GM13976 (cell line): ENCODE measurements at regions not wholly inside any gene's neighbourhood (a gene's known extent, or its start where the extent isn't known, plus 50 kb on each side); places are given as distances from the start of the nearest gene placed in this dataset.

Source experiments
- DNase-seq: peaks from one replicate; pipeline ENCODE4 v3.0.0; 2012; ENCODE audit warnings: low spot score
- in situ Hi-C: fragments of 300-500 bp; cut with MboI; formaldehyde crosslinking; loops from one replicate; pipeline ENCODE4 v1.12.0; 2022; ENCODE audit warnings: low sequenced_read_pairs, mixed read lengths, inconsistent platforms; ENCODE audit not compliant: unreplicated experiment
- TF ChIP-seq, protein P1 (sequence below): IDR thresholded peaks from 2 replicates; pipeline ENCODE4 v1.5.1; 2012; ENCODE audit warnings: borderline replicate concordance, mild to moderate bottlenecking; ENCODE audit not compliant: insufficient read depth; ENCODE audit errors: extremely low read depth, missing control alignments, control extremely low read depth

DNA sequence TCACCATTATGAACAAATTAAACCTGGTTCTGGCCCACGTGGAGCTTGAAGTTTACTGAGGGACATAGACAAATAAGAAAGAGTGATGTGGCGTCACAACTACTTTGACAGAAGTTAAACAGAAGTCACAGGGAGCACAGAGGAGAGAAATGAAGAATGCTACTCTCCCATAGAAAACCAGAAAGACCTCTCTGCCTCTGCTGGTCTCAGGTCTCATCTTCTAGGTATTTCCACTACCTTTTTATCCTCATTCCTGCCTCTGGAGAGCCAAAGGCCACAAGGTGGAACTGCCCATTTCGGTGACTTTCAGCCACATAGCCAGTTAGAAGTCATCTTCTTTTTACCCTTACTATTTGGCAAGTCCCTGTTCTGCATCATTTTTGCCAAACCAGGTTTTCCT is 170.5 kb downstream of the CAND1 start:
- TF ChIP-seq, protein P1, sequence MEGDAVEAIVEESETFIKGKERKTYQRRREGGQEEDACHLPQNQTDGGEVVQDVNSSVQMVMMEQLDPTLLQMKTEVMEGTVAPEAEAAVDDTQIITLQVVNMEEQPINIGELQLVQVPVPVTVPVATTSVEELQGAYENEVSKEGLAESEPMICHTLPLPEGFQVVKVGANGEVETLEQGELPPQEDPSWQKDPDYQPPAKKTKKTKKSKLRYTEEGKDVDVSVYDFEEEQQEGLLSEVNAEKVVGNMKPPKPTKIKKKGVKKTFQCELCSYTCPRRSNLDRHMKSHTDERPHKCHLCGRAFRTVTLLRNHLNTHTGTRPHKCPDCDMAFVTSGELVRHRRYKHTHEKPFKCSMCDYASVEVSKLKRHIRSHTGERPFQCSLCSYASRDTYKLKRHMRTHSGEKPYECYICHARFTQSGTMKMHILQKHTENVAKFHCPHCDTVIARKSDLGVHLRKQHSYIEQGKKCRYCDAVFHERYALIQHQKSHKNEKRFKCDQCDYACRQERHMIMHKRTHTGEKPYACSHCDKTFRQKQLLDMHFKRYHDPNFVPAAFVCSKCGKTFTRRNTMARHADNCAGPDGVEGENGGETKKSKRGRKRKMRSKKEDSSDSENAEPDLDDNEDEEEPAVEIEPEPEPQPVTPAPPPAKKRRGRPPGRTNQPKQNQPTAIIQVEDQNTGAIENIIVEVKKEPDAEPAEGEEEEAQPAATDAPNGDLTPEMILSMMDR, result no peak
- in situ Hi-C loops, result no loop called here
- DNase-seq, result no peak

DNA sequence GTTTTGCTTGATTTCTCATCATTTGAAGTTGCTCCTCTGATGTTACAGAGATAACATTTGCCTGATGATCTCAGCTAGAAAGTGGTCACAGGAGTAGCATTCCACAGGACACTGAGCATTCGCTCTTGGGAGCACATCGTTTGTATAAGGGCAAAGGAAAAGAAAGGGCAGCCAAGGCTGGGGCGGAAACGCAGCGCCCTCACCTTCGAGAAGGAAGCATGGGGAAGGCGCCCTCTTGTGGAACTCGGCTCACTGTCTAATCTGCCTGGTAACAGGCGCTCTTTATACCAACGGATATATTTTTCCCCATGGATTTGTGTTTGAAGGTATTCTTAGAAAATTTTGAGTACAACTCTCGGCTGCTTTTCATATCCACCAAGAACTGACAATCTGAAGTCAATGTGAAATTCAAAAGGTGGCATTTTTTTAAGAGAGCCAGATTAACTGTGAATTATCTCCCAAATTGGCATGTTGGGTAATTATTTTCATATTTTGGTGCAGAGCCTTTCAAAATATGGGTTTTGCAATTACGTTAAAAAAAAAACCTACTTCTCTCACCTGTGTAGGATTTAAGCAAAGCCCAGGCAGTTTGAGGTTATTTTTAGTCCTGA is 172.7 kb downstream of the CAND1 start:
- TF ChIP-seq, protein P1, result peak; percentile 73
- DNase-seq, result peak; percentile 44
- in situ Hi-C loops, result no loop called here

DNA sequence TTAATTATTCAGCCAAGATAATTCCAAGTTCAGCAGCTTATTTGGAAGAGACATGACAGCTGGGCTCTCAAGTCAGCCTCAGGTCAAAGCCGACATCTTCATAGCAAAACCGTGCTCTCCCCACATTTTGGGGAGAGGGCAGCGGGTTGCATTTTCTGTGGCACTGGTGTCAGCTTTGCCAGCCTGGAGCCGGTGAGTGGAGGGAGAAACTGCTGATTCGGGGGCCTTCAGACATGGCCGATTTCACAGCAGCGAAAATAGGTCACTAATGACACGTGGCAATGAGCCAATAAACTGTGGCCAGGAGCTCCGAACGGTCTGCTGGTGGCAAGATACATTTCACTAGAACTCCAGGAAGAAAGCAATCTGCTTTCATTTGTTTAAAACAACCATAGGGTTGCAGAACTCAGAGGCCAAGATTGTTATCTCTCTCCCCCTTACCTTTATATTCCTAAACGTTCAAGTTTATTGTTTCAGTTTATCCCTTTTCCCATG is 173.2 kb downstream of the CAND1 start:
- TF ChIP-seq, protein P1, result no peak
- no peak for DNase-seq
- in situ Hi-C loops, result no loop called here

DNA sequence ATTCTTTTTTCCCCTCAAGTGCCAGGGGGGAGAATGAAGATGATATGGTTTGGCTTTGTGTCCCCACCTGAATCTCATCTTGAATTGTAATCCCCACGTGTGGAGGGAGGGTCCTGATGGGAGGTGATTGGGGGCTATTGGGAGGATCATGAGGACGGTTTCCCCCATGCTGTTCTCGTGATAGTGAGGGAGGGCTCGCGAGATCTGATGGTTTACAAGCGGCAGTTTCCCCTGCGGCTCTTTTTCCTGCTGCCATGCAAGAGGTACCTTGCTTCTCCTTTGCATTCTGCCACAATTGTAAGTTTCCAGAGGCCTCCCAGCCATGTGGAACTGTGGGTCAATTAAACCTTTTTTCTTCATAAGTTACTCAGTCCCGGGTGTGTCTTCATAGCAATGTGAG is 173.7 kb downstream of the CAND1 start:
- in situ Hi-C loops, result no loop called here
- TF ChIP-seq, protein P1, result no peak
- DNase-seq, result no peak

DNA sequence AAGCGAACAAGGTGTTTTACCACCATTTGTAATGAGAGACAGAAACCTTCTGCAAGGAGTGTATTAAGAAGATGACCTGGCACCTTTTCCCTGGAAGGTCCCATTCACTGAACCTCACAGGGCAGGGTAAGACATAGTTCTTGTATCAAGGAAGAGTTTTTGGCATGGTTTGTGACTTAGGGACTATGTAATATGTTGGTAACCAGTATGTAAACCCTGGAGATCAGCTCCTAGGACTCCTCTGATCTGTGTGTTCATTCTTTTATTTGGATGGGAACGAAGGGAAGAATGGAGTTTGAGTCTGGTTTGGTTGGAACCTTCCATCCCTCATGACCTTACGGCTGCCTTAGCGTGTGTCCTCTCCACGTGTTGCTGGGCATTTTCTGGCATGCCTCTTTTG is 175.4 kb downstream of the CAND1 start:
- no peak for DNase-seq
- in situ Hi-C loops, result no loop called here
- TF ChIP-seq, protein P1, result no peak

DNA sequence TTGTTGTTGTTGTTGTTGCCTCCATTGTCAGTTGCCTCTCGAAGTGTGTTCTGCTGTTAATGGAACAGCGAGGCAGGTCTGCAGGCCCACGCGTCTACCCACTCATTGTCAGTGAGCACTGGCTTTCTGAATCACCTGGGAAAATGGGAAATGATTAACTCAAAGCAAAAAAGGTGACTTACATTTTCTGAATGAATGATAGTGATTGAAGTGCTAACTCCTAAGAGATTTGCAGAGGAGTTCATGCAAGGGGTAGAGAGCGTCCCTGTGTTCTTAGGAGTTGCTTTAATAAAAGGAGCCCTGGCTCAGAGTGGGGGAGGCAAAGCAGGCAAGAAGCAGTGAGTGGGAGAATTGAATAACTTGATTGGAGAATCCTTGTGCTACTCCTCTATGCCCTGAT is 177.6 kb downstream of the CAND1 start:
- TF ChIP-seq, protein P1, result no peak
- in situ Hi-C loops, result no loop called here
- DNase-seq, result no peak
